HL-60 (cell line): ENCODE measurements at regions not wholly inside any gene's neighbourhood (a gene's known extent, or its start where the extent isn't known, plus 50 kb on each side); places are given as distances from the start of the nearest gene placed in this dataset.

Experiments
- DNase-seq, 2 experiments: peaks; one replicate each; pipeline ENCODE4 v3.0.0-alpha.2; 2010 to 2020; ENCODE audit warnings: low read depth in 1 of 2, low spot score in 1 of 2
- H3K27ac ChIP-seq: fragments of 250-450 bp; sonication (Bioruptor Pico); replicated peaks from 2 replicates; pipeline ENCODE4 v1.5.1; 2020; ENCODE audit warnings: mild to moderate bottlenecking, moderate library complexity
- H3K27me3 ChIP-seq: fragments of 250-450 bp; sonication (Bioruptor Pico); 2 replicates; pipeline ENCODE4 v1.5.1; 2021; ENCODE audit warnings: mild to moderate bottlenecking, moderate library complexity; ENCODE audit not compliant: insufficient read depth, poor library complexity, severe bottlenecking
- H3K4me3 ChIP-seq: replicated peaks from 2 replicates; pipeline ENCODE4 v1.5.1; 2011; ENCODE audit warnings: mild to moderate bottlenecking, control low read depth, low read length; ENCODE audit not compliant: insufficient read depth
- CTCF ChIP-seq: IDR thresholded peaks from one replicate; pipeline ENCODE4 v1.5.1; 2011; ENCODE audit warnings: low read length, control low read depth, inconsistent platforms; ENCODE audit not compliant: insufficient read depth
- GABPA ChIP-seq: IDR thresholded peaks from 2 replicates; pipeline ENCODE4 v1.6.1; 2012; ENCODE audit warnings: low read depth
- POLR2AphosphoS5 ChIP-seq: IDR thresholded peaks from 2 replicates; pipeline ENCODE4 v1.6.1; 2012; ENCODE audit warnings: low read depth
- REST ChIP-seq: IDR thresholded peaks from 2 replicates; pipeline ENCODE4 v1.6.1; 2012; ENCODE audit warnings: low read depth; ENCODE audit not compliant: insufficient replicate concordance
- SPI1 ChIP-seq: IDR thresholded peaks from 2 replicates; pipeline ENCODE4 v1.6.1; 2012; ENCODE audit warnings: low read depth, mild to moderate bottlenecking, borderline replicate concordance

GRCh38 chr6:41459738-41460137, 86.4 kb upstream of the FOXP4 start:
- TF ChIP-seq GABPA (no peak), SPI1 (no peak), REST (no peak), CTCF (no peak), POLR2AphosphoS5 (no peak)

GRCh38 chr6:41460742-41461336, 85.3 kb upstream of the FOXP4 start:
- H3K27me3 ChIP-seq: no peaks in the 10 kb centered on the region
- no peak for TF ChIP-seq POLR2AphosphoS5
- no peak for TF ChIP-seq CTCF

More at GRCh38 chr6:41459738-41460137, 86.4 kb upstream of the FOXP4 start:
- no peak for DNase-seq
- no peak overlapping the region for H3K27ac ChIP-seq
- no peaks in the 10 kb centered on the region for H3K27me3 ChIP-seq
- H3K4me3 ChIP-seq: no peak overlapping the region

GRCh38 chr6:41462033-41462432, 84.1 kb upstream of the FOXP4 start:
- Histone ChIP-seq H3K27me3 (no peaks in the 10 kb centered on the region), H3K4me3 (no peak overlapping the region), H3K27ac (no peak overlapping the region)
- no peak for DNase-seq
- no peak for TF ChIP-seq REST
- TF ChIP-seq POLR2AphosphoS5: no peak
- TF ChIP-seq CTCF: no peak
- no peak for TF ChIP-seq GABPA
- TF ChIP-seq SPI1: no peak

More at GRCh38 chr6:41460742-41461336, 85.3 kb upstream of the FOXP4 start:
- no peak for DNase-seq
- H3K27ac ChIP-seq: no peak overlapping the region
- no peak overlapping the region for H3K4me3 ChIP-seq
